ENCODE measurements at regions not wholly inside any gene's neighbourhood (a gene's known extent, or its start where the extent isn't known, plus 50 kb on each side); places are given as distances from the start of the nearest gene placed in this dataset.

DNA sequence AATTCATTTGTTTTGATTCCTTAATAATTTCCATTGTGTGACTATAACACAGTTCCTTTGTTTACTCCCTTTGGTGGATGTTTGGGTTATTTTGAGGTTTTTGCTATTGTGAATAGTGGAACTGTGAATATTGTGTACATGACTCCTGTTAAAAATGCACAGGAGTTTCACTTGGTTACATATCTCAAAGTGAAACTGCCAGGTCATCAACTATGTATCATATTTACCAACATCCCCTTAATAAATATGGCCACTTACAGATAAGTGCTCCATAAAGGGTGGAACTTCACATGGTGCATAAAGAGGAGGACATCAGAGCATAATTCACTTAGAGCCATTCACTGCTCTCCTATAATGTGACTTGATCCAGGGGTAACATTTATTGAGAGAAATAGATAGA is 328.9 kb downstream of the SEC23A start:
- DNase-seq (ENCODE audit: low read depth in 2 of 2), result no peak

DNA sequence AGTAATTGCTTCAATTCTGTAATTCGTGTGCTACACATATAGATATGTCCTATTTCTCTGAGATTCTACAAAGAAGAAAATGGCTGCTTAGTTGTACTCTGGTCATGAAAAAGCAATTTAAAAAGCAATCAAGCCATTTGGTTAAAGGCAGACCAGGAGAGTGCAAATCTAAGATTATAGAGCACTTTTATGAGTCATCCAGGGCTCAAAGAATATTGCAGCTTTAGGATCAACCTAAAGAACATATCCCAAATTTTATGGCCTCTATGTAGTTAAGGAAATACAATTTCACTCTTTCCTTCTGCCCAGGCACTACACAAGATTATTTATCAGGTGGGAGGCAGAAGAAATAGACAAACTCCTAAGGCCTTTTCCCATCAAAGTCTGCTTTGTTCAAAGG is 332.8 kb downstream of the SEC23A start:
- DNase-seq (ENCODE audit: low read depth in 2 of 2), result no peak

DNA sequence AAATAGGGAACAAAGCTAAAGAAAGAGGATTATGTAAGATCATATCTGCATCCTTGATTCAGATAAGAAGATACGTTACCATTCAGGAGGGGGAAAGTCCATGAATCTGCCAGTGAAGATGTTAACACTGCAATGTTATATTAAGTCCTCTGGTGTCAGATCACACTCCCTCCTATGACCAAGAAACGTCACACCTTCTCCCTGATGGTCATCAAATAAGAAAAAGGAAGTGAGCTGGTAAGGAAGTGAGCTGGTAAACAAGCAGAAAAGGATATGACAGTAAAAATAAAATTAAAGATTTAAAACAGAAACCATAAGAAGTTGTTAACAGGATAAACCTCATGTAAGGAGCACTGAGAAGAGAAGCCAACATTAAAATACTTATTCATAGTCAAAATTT is 340.2 kb downstream of the SEC23A start:
- no peak for DNase-seq (ENCODE audit: low read depth in 2 of 2)

DNA sequence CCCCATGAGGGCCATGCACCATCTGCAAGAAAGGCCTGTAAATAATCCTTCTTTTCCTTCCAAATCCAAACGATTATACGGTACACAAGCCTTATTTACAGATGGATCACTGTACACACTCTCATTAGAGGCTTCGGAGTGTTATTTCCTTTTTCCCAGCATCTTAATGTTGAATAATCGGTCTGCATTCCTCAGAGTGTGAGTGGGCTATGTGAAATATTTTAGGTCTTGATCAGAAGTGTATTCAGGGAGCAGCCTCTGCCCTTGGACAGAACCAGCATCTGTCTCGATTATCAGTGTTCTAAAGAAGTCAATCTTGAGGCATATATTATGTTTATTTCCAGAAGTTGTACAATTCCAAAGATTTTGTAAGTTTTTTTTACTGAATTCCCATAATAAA is 340.6 kb downstream of the SEC23A start:
- no peak for DNase-seq (ENCODE audit: low read depth in 2 of 2)

DNA sequence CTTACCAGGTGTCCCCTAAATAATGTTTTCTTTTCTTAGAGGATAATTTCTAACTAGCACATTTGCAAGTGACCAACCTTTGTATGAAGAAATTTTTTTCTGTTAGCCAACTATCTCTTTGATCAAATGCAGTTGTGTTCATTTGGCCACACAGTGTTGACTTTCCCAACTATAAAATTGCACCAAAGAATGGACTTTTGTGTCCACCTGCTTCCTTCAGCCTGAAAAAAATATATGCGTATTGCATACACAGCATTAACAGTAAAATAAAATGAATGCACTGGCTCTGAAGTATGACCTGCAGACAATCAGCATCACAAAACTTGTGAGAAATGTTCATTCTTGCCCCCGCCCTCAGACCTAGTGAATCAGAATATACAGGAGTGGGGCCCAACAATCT is 342.0 kb downstream of the SEC23A start:
- DNase-seq (ENCODE audit: low read depth in 2 of 2), result no peak

DNA sequence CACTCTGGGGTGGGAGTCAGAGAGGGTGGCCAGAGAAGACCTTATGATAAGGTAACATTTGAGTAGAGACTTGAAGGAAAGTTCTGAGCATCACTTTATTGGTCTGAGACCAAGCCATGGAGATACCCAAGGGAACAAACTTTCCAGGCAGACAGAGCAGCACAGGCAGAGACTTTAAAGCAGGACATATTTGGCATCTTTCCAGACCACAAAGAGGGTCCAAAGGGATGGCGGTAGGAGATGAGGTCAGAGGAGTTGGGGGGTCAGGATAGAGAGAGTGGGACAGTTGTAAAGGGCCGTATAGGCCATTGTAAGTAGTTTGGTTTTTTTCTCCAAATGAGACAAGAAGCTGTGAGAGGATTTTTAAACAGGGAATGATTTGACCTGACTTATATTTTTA is 344.4 kb downstream of the SEC23A start:
- no peak for DNase-seq (ENCODE audit: low read depth in 2 of 2)

DNA sequence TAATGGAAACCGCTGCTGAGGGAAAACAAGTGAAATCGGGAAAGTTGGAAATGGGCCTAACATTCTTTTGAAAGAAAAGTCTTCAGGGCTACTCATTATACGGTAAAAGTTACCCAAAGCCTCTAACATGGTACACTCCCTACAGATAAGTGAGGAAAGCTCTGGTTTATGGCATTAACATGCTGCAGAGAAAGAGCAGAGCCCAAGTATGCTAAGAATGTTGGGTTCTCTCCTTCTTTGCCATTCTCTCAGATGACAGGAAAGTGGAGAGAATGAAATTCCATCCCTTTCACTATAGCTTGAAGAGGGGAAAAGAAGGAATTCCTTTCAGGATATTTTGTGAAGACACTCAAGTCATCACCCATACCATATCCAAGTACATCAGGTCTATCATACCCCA is 348.0 kb downstream of the SEC23A start:
- no peak for DNase-seq (ENCODE audit: low read depth in 2 of 2)

DNA sequence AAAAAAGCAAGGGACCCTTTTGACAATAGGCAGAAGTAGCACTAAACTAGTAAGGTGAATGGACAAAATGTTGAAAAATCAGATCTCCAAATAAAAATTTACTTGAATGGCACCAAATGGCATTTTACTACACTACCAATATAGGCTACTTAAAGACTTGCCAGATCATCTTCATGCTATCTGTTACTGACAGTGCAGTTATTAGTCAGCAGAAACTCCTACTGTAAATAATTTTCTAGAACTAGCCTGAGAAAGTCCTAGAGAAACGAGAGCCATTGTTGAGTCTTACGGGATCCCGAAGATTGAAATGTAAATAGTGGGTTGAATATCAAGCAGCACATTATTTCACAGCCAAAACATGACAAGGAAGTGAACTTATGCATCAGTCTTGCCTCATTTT is 350.3 kb downstream of the SEC23A start:
- no peak for DNase-seq (ENCODE audit: low read depth in 2 of 2)

DNA sequence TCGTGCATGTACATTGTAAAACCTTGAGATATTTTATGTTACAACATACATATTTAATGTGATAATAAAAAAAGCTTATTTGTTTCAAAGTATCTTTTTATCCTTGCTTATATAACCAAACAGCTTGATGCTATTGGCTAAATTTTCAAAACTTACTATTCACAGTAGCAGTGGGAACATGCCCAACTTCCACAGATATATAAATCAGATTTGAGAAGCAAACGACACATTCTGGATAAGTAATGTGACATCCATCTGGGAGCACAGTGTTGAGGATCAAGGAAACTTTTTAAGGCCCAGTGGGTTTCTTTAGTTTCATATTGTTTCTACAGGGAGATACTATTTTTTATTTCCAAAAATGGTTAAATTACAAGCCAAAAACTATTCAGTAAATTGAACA is 350.7 kb downstream of the SEC23A start:
- DNase-seq (ENCODE audit: low read depth in 2 of 2), result no peak

DNA sequence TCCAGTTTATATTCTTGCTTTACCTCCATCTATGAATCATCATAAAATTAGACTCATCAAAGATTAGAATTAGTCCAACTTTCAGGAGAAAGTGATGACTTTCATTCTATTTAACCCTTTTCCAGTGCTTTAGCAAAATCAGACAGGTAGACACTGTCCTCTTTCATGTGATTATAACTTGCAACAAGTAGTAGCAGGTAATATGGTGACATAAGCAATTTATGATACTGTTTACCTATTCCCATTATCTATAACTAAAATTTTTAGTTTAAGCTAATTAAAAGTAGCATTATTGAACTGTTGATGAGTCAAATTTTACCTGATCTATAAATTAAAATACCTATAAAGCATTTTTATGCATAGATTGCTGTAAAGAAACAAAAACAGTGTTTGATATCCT is 351.6 kb downstream of the SEC23A start:
- no peak for DNase-seq (ENCODE audit: low read depth in 2 of 2)

DNA sequence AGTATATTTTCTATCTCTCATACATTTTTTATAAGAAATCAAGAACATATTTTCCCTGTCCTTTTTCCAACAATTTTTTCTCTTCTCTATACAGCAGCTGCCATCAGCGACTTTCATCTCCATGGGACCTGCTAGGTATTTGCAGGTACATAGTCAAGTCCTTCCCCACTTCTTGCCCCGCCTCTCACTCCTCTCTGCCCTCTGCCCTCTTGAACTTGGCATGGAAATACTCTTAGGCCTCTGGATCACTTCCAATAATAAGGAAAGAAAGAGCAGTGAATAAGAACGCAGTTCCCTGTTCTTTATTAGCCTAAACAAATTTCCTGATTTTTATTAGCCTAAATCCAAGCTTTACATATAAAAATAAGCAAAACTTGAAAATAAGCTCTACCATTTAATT is 353.1 kb downstream of the SEC23A start:
- no peak for DNase-seq (ENCODE audit: low read depth in 2 of 2)

DNA sequence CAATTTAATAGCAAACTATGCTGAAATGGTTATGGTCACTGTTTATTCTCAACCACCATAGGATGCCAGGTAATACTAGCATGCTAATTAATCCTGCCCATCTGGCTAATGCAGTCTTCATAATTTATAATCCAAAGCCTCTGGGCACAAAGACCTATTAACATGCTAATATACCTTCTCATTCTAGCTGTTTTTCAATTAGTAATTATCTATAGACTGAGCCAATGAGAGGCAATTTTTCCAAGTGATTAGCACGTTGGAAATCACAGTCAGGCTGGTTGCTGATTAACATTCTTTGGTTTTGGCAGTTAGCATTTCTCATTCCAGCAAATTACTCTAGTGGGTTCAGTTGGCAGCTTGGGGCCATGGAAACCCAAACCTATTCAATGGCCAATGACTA is 357.2 kb downstream of the SEC23A start:
- DNase-seq (ENCODE audit: low read depth in 2 of 2), result no peak

DNA sequence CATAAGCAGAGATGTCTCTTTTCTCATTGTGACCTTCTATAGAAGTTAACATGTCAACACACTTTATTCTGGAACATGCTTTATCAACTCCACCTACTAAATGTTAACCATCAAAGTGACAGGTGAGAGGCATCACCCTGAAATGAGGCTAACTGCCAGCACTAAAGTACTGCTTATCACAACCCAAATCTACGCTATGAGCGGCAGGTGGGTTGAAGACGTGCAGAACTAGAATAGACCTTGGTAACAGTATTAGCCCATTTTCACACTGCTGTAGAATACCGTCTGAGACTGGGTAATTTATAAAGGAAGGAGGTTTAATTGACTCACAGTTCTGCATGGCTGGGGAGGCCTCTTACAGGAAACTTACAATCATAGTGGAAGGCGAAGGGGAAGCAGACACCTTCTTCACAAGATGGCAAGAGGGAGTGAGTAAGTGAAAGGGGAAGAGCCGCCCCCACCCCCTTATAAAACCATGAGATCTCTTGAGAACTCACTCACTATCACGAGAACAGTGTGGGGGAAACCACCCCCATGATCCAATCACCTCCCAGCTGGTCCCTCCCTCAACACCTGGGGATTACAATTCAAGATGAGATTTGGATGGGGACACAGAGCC is 359.0 kb downstream of the SEC23A start:
- DNase-seq (ENCODE audit: low read depth in 2 of 2), result no peak

DNA sequence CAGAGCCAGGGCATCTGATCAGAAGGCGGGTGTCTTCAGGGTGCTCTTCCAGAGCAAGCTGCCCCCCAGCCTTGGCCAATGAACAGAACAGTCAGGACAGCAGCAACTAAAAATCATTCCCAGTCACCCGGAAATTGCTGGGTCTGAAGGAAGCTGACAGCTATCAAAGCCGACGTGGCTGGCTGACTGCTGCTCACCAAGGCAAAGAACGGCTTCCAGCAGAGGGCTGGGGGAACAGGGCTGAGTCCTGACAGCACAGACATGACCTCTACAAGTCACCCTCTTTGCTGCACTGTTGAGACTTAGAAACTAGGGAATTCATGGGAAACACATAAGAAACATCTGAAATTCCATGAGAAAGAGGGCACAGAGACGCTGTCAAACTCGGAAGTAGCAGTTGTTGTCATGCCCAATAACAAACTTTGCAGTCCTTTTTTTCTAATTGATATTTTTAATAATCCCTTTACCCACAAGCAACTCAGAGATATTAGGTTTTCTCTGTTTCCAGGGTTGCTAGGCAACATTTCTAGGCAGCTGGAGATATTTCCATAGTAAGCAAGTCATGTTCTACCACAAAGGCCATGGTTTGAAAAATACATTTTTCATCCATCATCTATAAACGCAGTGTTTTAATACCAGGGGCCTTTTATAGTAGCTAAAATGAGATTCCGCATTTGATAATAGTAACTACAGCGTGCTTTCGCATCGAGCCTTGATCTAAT is 365.2 kb downstream of the SEC23A start:
- DNase-seq (ENCODE audit: low read depth in 2 of 2), result no peak

DNA sequence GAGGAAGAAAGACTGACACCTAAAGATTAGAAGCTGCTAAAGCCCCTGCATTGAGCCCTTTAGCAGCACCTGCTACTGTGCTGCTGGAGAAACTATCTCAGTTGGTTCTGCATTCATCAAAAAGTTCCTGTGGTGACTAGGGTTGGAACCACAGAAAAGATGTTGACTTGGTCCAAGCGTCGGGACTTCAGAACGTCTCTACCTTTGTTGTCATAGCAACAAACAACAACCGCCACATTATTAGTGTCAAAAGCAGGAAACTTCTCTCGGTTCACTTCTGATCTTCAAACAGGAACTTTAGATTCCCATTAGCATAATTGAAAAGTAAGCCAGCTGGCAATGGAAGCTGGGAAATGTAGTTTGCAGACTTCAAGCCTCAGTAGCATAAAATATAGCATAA is 368.0 kb downstream of the SEC23A start:
- no peak for DNase-seq (ENCODE audit: low read depth in 2 of 2)

DNA sequence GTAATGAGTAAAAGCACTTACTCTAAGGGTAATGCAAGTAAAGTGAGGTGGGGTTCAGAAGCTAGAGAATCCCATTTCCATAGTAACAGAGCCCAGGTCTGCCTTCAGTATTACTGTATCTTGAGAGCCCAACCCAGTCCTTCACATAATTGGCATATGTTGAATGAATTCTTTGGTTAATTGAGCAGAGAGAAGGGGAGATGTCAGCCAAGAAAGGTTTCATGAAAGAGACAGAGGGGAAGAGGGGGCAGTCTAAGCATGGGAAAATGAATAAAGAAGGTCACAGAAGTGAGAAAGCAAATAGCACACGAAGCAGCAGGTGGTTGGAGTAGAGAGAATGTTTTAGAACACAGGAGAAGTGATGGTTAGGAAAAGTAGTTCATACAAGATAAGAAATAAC is 371.1 kb downstream of the SEC23A start:
- DNase-seq (ENCODE audit: low read depth in 2 of 2), result no peak

DNA sequence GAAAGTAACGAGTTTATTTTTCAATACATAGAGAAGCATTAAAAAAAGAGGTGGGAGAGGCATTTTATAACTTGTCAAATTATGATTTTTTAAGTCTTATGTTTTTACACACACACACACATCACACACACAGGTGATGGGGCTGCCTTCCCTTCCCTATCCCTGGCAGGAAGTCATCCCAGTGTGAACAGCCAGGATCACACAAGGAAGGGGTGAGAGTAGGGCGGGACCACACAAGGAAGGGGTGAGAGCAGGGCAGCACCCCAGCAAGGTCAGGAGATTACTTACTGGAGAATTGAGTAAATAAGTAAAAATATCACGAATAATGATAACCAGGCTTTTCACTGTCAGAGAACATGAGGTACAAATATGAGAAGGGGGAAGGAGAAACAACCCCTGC is 372.6 kb downstream of the SEC23A start:
- no peak for DNase-seq (ENCODE audit: low read depth in 2 of 2)

DNA sequence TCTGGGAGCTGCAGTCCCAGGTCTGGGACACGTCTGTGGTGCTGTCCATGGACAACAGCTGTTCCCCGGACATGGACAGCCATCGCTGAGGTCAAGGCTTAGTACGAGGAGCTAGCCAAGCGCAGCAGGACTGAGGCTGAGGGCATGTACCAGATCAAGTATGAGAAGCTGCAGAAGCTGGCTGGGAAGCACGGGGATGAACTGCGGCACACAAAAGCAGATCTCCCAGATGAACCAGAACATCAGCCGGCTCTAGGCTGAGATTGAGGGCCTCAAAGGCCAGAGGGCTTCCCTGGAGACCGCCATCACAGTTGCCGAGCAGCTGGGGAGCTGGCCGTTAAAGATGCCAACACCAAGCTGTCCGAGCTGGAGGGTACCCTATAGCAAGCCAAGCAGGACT is 375.3 kb downstream of the SEC23A start:
- no peak for DNase-seq (ENCODE audit: low read depth in 2 of 2)

DNA sequence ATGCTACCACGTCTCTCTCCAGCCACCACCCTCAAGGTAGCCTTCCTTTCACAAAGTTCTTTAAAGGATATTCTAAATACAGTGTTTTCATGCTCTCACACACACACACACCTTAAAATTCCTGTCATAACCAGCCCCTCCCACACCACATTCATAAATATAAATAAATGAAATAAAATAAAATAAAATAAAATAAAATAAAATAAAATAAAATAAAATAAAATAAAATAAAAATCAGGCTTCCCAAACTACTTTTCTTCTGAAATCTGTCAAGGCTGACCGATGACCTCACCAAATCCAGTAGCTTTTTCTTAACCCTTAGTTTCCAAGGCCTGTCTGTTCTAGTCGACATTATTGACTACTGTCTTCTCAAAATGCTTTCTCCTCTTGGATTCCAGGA is 378.4 kb downstream of the SEC23A start:
- no peak for DNase-seq (ENCODE audit: low read depth in 2 of 2)

DNA sequence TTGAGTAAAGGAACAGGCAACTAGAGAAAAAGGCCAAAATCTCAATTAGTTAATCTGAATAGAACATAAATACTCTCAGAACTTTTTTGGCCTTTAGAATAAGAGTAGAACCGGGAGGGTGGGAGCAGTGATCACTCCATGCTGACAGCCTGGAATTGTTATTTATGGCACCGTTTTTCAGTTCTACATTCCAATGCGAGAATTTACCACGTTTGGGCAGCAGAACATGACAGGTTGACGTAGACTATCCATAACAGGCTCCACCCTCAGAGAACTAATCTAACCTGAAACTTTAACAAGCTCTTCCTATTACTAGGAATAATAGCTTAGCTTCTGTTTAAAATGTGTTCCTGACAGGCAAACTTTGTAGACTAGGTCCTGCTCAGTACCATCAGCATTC is 379.1 kb downstream of the SEC23A start:
- no peak for DNase-seq (ENCODE audit: low read depth in 2 of 2)

DNA sequence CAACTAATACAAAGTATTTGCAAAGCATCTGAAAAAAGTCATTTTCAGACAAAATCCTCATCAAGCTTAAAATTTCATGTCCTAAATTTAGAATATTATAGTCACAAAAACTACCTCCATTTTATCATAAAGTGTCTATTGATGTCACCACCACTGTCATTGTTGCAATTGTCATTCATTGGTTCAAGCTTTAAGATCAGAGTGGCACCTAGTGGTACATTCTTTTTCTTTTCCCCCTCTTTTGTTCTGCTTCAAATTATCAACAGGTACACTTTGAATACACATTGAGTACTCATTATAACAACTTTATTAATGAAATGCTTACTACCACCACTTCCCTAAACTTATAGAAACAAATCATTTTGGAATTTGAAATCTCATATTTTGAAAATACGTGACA is 379.8 kb downstream of the SEC23A start:
- no peak for DNase-seq (ENCODE audit: low read depth in 2 of 2)

DNA sequence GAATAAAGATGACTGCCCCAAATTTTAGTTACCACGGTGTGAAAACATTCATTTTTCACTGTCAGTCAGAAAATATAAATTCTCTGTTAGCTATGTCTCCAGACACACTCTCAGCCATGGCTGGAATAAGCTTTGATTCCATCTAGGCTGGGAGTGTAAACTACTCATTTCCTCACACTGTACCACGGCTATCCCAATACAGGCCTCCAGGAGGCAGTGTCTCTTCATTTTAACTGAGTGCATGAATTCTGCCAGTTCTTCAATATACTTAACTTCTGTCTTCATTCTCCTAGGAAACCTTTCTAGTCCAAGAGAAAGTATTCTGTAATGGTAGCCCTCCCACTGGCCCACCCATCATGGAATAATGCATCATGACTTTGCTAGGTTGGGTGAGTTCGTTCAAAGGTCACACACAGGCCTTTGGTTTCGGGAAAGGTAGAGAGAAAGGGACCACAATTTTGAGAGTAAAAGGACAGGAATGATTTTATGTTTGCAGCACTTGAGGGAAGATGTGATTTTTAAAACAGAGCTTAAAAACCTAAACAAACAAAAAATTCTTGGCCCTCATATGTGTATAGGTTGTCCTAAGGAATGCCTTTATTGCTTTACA is 381.1 kb downstream of the SEC23A start:
- no peak for DNase-seq (ENCODE audit: low read depth in 2 of 2)

DNA sequence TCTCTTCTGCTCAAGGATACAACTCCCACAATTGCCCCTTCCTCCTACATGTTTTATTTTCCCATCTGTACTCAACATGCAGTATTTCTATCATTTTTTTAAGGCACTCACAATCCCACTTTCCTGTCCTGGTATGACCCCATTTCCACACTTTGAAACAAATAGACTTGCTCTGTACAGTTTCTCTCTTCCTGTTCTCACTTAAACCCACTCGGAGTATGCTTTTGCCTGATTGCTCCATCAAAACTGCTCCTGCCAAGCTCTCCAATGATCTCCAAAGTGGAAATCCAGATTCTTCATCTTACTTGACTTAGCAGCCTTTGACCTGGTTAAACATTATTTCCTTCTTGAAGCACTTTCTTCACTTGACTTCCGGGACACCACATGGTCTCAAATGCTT is 384.5 kb downstream of the SEC23A start:
- DNase-seq (ENCODE audit: low read depth in 2 of 2), result no peak

DNA sequence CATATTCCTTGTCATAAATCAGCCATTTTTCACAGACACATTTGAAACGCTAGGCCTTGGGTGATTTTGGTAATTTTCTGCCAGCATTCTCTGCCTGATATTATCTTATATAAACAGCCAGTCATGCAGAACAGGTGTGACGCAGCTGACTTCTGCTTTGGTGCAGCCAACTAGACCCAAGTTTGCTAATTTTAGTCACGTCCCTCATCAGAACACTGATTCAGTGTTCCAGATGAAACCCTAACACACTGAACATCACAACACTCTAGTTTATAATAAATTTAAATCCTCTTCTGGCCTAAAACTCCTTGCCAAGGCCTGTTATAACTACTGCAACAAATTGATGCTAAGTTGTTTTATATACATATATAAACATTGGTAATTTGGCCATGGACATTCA is 386.1 kb downstream of the SEC23A start:
- no peak for DNase-seq (ENCODE audit: low read depth in 2 of 2)
